Natural killer cell (primary cell): ENCODE measurements at regions not wholly inside any gene's neighbourhood (a gene's known extent, or its start where the extent isn't known, plus 50 kb on each side); places are given as distances from the start of the nearest gene placed in this dataset.

ENCODE experiments used
- ATAC-seq, 3 donors: fragments of 150-1000 bp in 2 of 3; fragments of 200-7000 bp in 1 of 3; cut with Tn5 transposase; 1 replicate in 1 of 3; 2 replicates in 2 of 3; pipeline ENCODE4 v1.10.0; 2021; ENCODE audit warnings: mild to moderate bottlenecking in 2 of 3, moderate library complexity in 2 of 3
- DNase-seq, 2 donors: peaks; one replicate each; pipeline versions ENCODE4 v3.0.0 to v3.0.0-alpha.2; 2013 to 2021; ENCODE audit warnings: mixed read lengths in 1 of 2
- H3K27ac ChIP-seq: one replicate; pipeline ENCODE4 v1.5.1; 2013; ENCODE audit warnings: mild to moderate bottlenecking, low read length
- H3K27me3 ChIP-seq: one replicate; pipeline ENCODE4 v1.6.1; 2013; ENCODE audit warnings: low read length; ENCODE audit not compliant: control insufficient read depth, insufficient read depth
- H3K36me3 ChIP-seq: one replicate; pipeline ENCODE4 v1.6.1; 2013; ENCODE audit warnings: low read length; ENCODE audit not compliant: control insufficient read depth, insufficient read depth
- H3K4me1 ChIP-seq: one replicate; pipeline ENCODE4 v1.6.1; 2013; ENCODE audit warnings: low read length; ENCODE audit not compliant: control insufficient read depth, insufficient read depth
- H3K4me3 ChIP-seq: one replicate; pipeline ENCODE4 v1.5.1; 2013; ENCODE audit warnings: low read length
- H3K9me3 ChIP-seq: one replicate; pipeline ENCODE4 v1.6.1; 2013; ENCODE audit warnings: low read length; ENCODE audit not compliant: control insufficient read depth, insufficient read depth
- H3K27ac Mint-ChIP-seq, 2 donors: one replicate each; pipeline ENCODE4 v1.8.0; 2022; ENCODE audit warnings: mild to moderate bottlenecking in 2 of 2, mixed read lengths in 2 of 2, moderate library complexity in 1 of 2
- H3K27me3 Mint-ChIP-seq, 2 donors: one replicate each; pipeline ENCODE4 v1.8.0; 2022; ENCODE audit warnings: low read depth in 2 of 2, mixed read lengths in 2 of 2
- H3K36me3 Mint-ChIP-seq: one replicate; pipeline ENCODE4 v1.8.0; 2022; ENCODE audit warnings: mixed read lengths
- H3K4me1 Mint-ChIP-seq, 2 donors: one replicate each; pipeline ENCODE4 v1.8.0; 2022; ENCODE audit warnings: mixed read lengths in 2 of 2
- H3K4me3 Mint-ChIP-seq: one replicate; pipeline ENCODE4 v1.8.0; 2022; ENCODE audit warnings: mild to moderate bottlenecking, moderate library complexity, mixed read lengths
- H3K9me3 Mint-ChIP-seq, 2 donors: one replicate each; pipeline ENCODE4 v1.8.0; 2022; ENCODE audit warnings: mixed read lengths in 2 of 2
- WGBS: methylation state at CpG from one replicate; pipeline ENCODE4 v1.1.7; 2013; ENCODE audit warnings: missing lambda C conversion rate; ENCODE audit not compliant: insufficient coverage; 5-methylcytosine and 5-hydroxymethylcytosine counted together
- intact Hi-C: fragments of 100-400 bp; cut with micrococcal nuclease; formaldehyde crosslinking; loops from one replicate; pipeline ENCODE4 v1.14.2; 2022
- TF ChIP-seq, protein P1 (sequence below): fragments of 200-600 bp; IDR thresholded peaks from one replicate; pipeline ENCODE4 v1.8.0; 2022; ENCODE audit warnings: antibody characterized with exemption

DNA sequence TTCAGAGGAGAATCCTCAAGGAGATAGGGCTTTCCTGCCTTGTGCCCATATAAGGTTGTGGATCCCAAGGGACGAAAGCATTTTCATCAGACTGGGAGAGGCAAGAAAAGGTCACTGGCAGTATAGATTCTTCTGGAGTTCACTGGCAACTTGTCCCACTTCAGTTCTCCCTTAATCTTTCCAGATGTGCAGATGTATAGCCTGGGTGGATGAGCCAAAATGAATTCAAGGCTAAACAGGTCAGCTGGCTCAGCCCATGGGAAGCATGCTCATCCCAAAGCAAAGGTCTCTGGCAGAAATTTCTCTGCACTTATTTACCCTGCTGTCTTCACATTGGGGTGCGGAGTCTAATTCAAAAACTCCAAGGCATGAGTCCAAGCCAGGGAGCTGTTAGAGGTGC lies 148.9 kb upstream of the TNP1 start:
- Mint-ChIP-seq H3K4me3 (no peak overlapping the region), H3K9me3 (no peaks in the 10 kb centered on the region), H3K27me3 (peaks cover 6 to 42% of the 10 kb centered on the region in 2 donors), H3K4me1 (no peaks in the 10 kb centered on the region), H3K36me3 (no peaks in the 10 kb centered on the region), H3K27ac (no peak overlapping the region)
- DNase-seq (no peak), ATAC-seq (no peak)
- no peak overlapping the region for H3K27ac ChIP-seq
- H3K27me3 ChIP-seq, result no peaks in the 10 kb centered on the region
- H3K4me3 ChIP-seq, result no peak overlapping the region
- no peaks in the 10 kb centered on the region for H3K9me3 ChIP-seq
- no peaks in the 10 kb centered on the region for H3K4me1 ChIP-seq
- TF ChIP-seq, protein P1, sequence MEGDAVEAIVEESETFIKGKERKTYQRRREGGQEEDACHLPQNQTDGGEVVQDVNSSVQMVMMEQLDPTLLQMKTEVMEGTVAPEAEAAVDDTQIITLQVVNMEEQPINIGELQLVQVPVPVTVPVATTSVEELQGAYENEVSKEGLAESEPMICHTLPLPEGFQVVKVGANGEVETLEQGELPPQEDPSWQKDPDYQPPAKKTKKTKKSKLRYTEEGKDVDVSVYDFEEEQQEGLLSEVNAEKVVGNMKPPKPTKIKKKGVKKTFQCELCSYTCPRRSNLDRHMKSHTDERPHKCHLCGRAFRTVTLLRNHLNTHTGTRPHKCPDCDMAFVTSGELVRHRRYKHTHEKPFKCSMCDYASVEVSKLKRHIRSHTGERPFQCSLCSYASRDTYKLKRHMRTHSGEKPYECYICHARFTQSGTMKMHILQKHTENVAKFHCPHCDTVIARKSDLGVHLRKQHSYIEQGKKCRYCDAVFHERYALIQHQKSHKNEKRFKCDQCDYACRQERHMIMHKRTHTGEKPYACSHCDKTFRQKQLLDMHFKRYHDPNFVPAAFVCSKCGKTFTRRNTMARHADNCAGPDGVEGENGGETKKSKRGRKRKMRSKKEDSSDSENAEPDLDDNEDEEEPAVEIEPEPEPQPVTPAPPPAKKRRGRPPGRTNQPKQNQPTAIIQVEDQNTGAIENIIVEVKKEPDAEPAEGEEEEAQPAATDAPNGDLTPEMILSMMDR, result no peak
- no peaks in the 10 kb centered on the region for H3K36me3 ChIP-seq
- intact Hi-C loops, result no loop called here
- WGBS, result 88% methylated on average over 2 of the region's 2 CpGs

DNA sequence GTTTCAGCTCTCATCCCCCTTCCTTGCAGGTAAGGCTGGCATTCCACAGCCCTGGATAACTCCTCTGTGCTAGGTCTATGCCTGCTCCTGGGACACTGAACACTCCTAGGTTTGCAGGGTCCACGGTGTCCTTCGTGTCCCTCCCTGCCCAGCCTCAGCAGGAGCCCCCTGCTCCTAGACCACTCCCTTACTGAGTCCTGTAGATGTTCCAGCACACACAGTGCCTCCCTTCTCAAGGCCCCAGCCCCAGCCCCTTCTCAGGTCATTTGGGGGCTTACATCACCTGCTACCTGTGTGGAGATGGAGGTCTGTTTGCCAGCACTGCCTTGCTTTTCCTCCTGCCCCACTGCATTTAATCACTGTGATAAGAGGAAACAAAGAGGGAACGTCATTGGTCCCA lies 146.4 kb upstream of the TNP1 start:
- H3K9me3 Mint-ChIP-seq, result no peaks in the 10 kb centered on the region
- DNase-seq, result no peak
- no peaks in the 10 kb centered on the region for H3K36me3 Mint-ChIP-seq
- H3K36me3 ChIP-seq, result no peaks in the 10 kb centered on the region
- H3K4me3 Mint-ChIP-seq, result no peak overlapping the region
- H3K27me3 Mint-ChIP-seq, result peaks cover 4 to 41% of the 10 kb centered on the region in 2 donors
- H3K4me3 ChIP-seq, result no peak overlapping the region
- no peaks in the 10 kb centered on the region for H3K27me3 ChIP-seq
- H3K4me1 ChIP-seq, result no peaks in the 10 kb centered on the region
- WGBS, result 87% methylated on average over 3 of the region's 3 CpGs
- intact Hi-C loops, result no loop called here
- H3K27ac Mint-ChIP-seq, result no peak overlapping the region
- ATAC-seq, result no peak
- H3K9me3 ChIP-seq, result no peaks in the 10 kb centered on the region
- TF ChIP-seq, protein P1, result no peak
- H3K4me1 Mint-ChIP-seq, result no peaks in the 10 kb centered on the region
- H3K27ac ChIP-seq, result no peak overlapping the region

DNA sequence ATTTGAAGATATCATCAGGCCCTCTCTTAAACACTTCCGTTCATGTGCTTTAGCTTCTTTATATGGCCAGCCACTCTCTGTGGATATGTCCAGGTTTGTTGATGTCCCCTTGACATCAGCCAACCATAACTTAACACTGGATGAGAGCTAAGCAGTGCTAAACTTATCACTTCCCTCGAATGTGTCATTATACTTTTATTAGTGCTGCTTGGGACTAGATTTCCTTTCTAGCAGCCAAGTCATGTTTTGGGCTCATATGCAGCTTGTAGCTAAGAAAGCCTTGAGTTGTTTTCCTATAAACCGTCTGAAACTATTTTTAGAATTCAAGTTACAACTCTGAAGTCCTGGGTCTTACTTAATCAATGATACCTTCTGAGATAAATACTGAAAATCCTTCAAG lies 144.8 kb upstream of the TNP1 start:
- no peaks in the 10 kb centered on the region for H3K9me3 Mint-ChIP-seq

DNA sequence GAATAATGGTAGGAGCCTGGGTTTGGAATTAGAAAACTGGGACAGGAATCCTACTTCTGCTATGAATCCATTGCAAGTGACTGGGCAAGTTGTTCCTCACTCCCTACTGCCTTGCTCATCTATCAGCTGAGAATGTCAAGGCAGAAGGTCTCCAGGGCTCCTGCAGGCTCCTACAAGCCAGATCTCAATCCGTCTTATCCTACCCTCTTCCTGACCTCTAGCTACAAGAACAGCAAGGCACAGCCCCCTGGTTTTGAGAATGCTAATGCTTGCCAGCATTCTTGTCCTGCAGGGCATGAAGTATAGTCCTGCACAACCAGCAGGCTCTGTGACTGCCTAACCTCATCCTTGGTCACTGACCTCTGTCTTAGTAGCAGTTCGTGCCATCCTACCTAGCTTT lies 141.9 kb upstream of the TNP1 start:
- TF ChIP-seq, protein P1, result no peak
- Mint-ChIP-seq H3K9me3 (no peaks in the 10 kb centered on the region), H3K4me1 (no peaks in the 10 kb centered on the region), H3K27ac (no peak overlapping the region), H3K27me3 (peaks cover 7 to 15% of the 10 kb centered on the region in 2 donors), H3K36me3 (no peaks in the 10 kb centered on the region), H3K4me3 (no peak overlapping the region)
- Histone ChIP-seq H3K4me1 (no peaks in the 10 kb centered on the region), H3K27me3 (peaks cover 2% of the 10 kb centered on the region), H3K36me3 (no peaks in the 10 kb centered on the region), H3K9me3 (no peaks in the 10 kb centered on the region), H3K4me3 (no peak overlapping the region), H3K27ac (no peak overlapping the region)
- WGBS, result 86% methylated on average over 2 of the region's 2 CpGs
- no peak for DNase-seq
- intact Hi-C loops, result no loop called here
- ATAC-seq, result no peak

More for the DNA sequence above, 144.8 kb upstream of the TNP1 start:
- DNase-seq, result no peak
- ATAC-seq, result no peak
- no peak overlapping the region for H3K27ac Mint-ChIP-seq
- H3K36me3 ChIP-seq, result no peaks in the 10 kb centered on the region
- WGBS, result 64% methylated on average over 3 of the region's 3 CpGs
- no peaks in the 10 kb centered on the region for H3K27me3 ChIP-seq
- H3K9me3 ChIP-seq, result no peaks in the 10 kb centered on the region
- H3K36me3 Mint-ChIP-seq, result no peaks in the 10 kb centered on the region
- H3K4me1 ChIP-seq, result no peaks in the 10 kb centered on the region
- no peaks in the 10 kb centered on the region for H3K4me1 Mint-ChIP-seq
- H3K27ac ChIP-seq, result no peak overlapping the region
- no peak overlapping the region for H3K4me3 ChIP-seq
- H3K4me3 Mint-ChIP-seq, result no peak overlapping the region
- intact Hi-C loops, result no loop called here
- TF ChIP-seq, protein P1, result no peak
- peaks cover 4 to 37% of the 10 kb centered on the region in 2 donors for H3K27me3 Mint-ChIP-seq
